Spleen (tissue), 7 donors: ENCODE measurements at regions not wholly inside any gene's neighbourhood (a gene's known extent, or its start where the extent isn't known, plus 50 kb on each side); places are given as distances from the start of the nearest gene placed in this dataset.

ENCODE experiments used
- CTCF ChIP-seq, 11 experiments: fragments of 200-600 bp in 7 of 11; fragments of 450-650 bp in 4 of 11; sonication (generic) in 4 of 11; IDR thresholded peaks in 8 of 11; conservative IDR thresholded peaks in 3 of 11; 1 replicate in 7 of 11; 2 replicates in 4 of 11; pipeline versions ENCODE4 v1.4.0 to v1.8.0; 2016 to 2021; ENCODE audit warnings: antibody characterized with exemption in 11 of 11, inconsistent platforms in 4 of 11, mild to moderate bottlenecking in 1 of 11
- POLR2A ChIP-seq, 3 donors: fragments of 450-650 bp; IDR thresholded peaks; one replicate each; pipeline ENCODE4 v1.5.1; 2017; ENCODE audit warnings: antibody characterized with exemption in 3 of 3, mild to moderate bottlenecking in 1 of 3
- POLR2AphosphoS5 ChIP-seq, 3 donors: sonication (generic); formaldehyde crosslinking; IDR thresholded peaks; one replicate each; pipeline ENCODE4 v1.5.1; 2017; ENCODE audit warnings: antibody characterized with exemption in 3 of 3
- donor health status: DM: no; HTN: no; CAD: no; lungs with moderate emphysema.
- donor health status: DM: no; HTN: no; CAD: no.
- donor health status: DM: no; HTN: no; CAD: no.

- TF ChIP-seq POLR2A (IDR thresholded peaks at IDR 0.05) (no peak), POLR2AphosphoS5 (IDR thresholded peaks at IDR 0.05) (no peak), CTCF (IDR thresholded peaks at IDR 0.05 in 8 of 11, conservative IDR thresholded peaks at IDR 0.05 in 3 of 11) (no peak)
These were observed 921.4 kb downstream of the TRIB2 start for GRCh38 chr2:13638181-13638580.
